Esophagus (tissue), 2 donors: ENCODE measurements at regions not wholly inside any gene's neighbourhood (a gene's known extent, or its start where the extent isn't known, plus 50 kb on each side); places are given as distances from the start of the nearest gene placed in this dataset.

ENCODE experiments used
- H3K27ac ChIP-seq, 2 donors: one replicate each; pipeline ENCODE4 v1.5.1; 2013; ENCODE audit warnings: low read depth in 2 of 2, mild to moderate bottlenecking in 2 of 2, inconsistent platforms in 1 of 2, low read length in 1 of 2, moderate library complexity in 1 of 2
- H3K27me3 ChIP-seq, 2 donors: one replicate each; pipeline ENCODE4 v1.6.1; 2013; ENCODE audit warnings: low read length in 2 of 2, control low read depth in 1 of 2, mild to moderate bottlenecking in 1 of 2; ENCODE audit not compliant: insufficient read depth in 2 of 2, control insufficient read depth in 1 of 2
- H3K36me3 ChIP-seq, 2 donors: one replicate each; pipeline ENCODE4 v1.6.1; 2013; ENCODE audit warnings: low read length in 1 of 2; ENCODE audit not compliant: control insufficient read depth in 2 of 2, insufficient read depth in 2 of 2
- H3K4me1 ChIP-seq, 2 donors: one replicate each; pipeline ENCODE4 v1.6.1; 2013; ENCODE audit warnings: low read length in 1 of 2; ENCODE audit not compliant: control insufficient read depth in 2 of 2, insufficient read depth in 2 of 2
- H3K4me3 ChIP-seq, 2 donors: one replicate each; pipeline ENCODE4 v1.5.1; 2013; ENCODE audit warnings: low read length in 2 of 2, mild to moderate bottlenecking in 2 of 2, low read depth in 1 of 2, moderate library complexity in 1 of 2
- H3K9me3 ChIP-seq, 2 donors: one replicate each; pipeline ENCODE4 v1.6.1; 2013; ENCODE audit warnings: mild to moderate bottlenecking in 2 of 2, low read depth in 1 of 2, low read length in 1 of 2, moderate library complexity in 1 of 2; ENCODE audit not compliant: control insufficient read depth in 2 of 2, insufficient read depth in 1 of 2
- WGBS, 2 donors: extraction: QIAGEN DNeasy Blood & Tissue Kit; methylation state at CpG; one replicate each; pipeline ENCODE4 v1.1.7; 2013; 5-methylcytosine and 5-hydroxymethylcytosine counted together
- donor health status: healthy with polysubstance abuse.
- donor health status: Bipolar disorder and iron deficiency.

DNA sequence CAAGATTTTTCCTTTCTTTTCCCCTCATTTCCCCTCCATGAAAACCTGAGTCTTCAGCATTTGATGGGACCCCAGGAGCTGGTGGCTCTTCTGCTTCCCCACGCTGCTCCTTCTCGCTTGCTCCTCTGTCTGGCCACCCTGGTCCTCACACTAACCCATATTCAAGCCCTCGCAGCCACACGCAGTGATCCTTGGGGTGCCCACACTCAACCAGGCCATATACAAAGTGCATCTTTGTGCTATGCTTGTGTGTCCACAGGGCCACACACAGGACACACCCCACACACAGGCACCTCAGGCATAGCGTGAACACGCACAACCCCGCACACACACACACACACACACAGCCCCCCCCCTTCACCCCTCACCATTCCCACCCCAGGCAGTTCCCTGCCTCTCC, 132.1 kb downstream of the URI1 start:
- no peaks in the 10 kb centered on the region for H3K27me3 ChIP-seq
- no peak overlapping the region for H3K4me3 ChIP-seq
- no peaks in the 10 kb centered on the region for H3K36me3 ChIP-seq
- peaks cover 4 to 17% of the 10 kb centered on the region in 2 donors for H3K4me1 ChIP-seq
- H3K9me3 ChIP-seq, result peaks cover 0 to 2% of the 10 kb centered on the region in 2 donors
- 94 to 95% methylated on average over 7 of the region's 7 CpGs for WGBS, 2 donors
- H3K27ac ChIP-seq, result no peak overlapping the region

GRCh38 chr19:30074741-30075715, 133.0 kb downstream of the URI1 start:
- Histone ChIP-seq H3K4me3 (no peak overlapping the region), H3K27me3 (no peaks in the 10 kb centered on the region), H3K4me1 (peaks cover 4 to 17% of the 10 kb centered on the region in 2 donors), H3K9me3 (peaks cover 0 to 2% of the 10 kb centered on the region in 2 donors), H3K36me3 (no peaks in the 10 kb centered on the region), H3K27ac (no peak overlapping the region)
- WGBS, 2 donors, result 69 to 76% methylated on average over 12 of the region's 12 CpGs

DNA sequence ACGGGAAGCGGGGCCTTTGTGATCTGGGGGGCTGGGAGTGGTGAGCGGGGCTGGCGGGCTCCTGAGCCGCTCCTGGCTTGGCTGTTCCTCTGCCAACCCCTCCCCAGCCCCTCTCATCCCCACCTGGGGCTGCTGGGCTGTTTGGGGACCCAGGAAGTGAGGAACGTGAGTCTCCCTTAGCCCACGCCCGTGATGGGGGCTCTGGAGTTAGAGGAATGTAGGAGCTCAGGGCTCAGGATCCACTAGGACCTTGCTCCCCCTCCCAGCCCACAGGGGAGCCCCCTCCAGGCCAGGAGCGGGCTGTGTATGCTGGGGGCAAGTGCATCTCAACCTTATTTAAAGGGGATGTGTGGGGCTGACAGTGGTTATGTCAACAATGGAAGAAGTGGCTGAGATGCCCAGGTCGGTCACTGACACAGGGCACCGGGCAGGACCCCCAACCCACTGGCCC, 134.1 kb downstream of the URI1 start:
- Histone ChIP-seq H3K27me3 (no peaks in the 10 kb centered on the region), H3K4me3 (no peak overlapping the region), H3K9me3 (peaks cover 0 to 2% of the 10 kb centered on the region in 2 donors), H3K27ac (no peak overlapping the region), H3K4me1 (peaks cover 4 to 16% of the 10 kb centered on the region in 2 donors), H3K36me3 (no peaks in the 10 kb centered on the region)
- 64 to 70% methylated on average over 11 of the region's 11 CpGs for WGBS, 2 donors

DNA sequence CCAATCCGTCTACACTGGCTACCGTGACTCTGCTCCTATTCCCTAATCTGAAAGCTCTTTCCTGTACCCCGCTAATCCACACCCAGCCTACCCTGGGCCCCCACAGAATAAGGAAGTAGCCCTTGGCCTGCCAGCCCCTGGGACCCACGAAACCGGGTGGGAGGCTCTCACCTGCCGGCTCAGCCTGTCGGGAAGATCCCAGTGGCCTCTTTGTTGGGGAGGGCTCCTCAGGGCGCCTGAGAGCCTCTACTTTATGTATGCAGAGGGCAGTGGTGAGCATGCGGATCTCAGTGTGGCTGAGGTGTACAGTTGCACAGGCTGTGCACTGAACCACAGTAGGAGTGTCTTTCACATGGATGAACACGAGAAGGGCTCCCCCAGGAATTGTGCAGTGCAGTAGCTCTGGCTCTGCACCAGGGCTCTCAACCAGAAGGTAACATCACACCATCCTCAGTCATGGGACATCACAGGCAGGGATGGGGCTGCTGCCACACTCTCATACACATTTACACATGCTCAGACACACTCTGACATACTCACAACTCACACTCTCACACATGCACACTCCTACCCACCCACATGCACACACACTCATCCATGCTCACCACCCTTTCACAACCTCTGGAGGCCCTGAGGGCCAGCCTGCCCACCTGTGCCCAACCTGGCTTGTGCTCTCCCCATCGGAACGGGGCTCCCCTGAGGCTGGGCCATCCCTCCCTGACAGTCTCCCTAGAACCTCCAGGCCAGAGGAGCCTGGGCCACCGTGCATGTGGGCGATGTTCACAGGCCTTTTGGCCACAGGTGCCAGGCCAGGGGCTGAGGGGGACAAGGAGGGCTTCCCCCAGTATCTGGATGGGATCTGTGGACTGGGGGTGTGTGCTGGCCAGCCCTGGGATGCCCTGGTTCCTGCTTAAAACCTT, 135.0 kb downstream of the URI1 start:
- Histone ChIP-seq H3K27me3 (no peaks in the 10 kb centered on the region), H3K9me3 (peaks cover 0 to 2% of the 10 kb centered on the region in 2 donors), H3K27ac (no peak overlapping the region), H3K36me3 (no peaks in the 10 kb centered on the region), H3K4me3 (no peak overlapping the region), H3K4me1 (peaks cover 4 to 13% of the 10 kb centered on the region in 2 donors)
- WGBS, 2 donors, result 75 to 78% methylated on average over 14 of the region's 14 CpGs

- 72 to 86% methylated on average over 10 of the region's 10 CpGs for WGBS, 2 donors
- H3K4me3 ChIP-seq, result no peak overlapping the region
- no peaks in the 10 kb centered on the region for H3K36me3 ChIP-seq
- H3K27me3 ChIP-seq, result no peaks in the 10 kb centered on the region
- peaks cover 0 to 2% of the 10 kb centered on the region in 2 donors for H3K9me3 ChIP-seq
- H3K4me1 ChIP-seq, result peaks cover 4 to 13% of the 10 kb centered on the region in 2 donors
- no peak overlapping the region for H3K27ac ChIP-seq
Measured at GRCh38 chr19:30077851-30078355, 135.9 kb downstream of the URI1 start.

- H3K4me3 ChIP-seq, result no peak overlapping the region
- WGBS, 2 donors, result 72 to 81% methylated on average over 5 of the region's 5 CpGs
- peaks cover 2 to 8% of the 10 kb centered on the region in 2 donors for H3K4me1 ChIP-seq
- H3K9me3 ChIP-seq, result peaks cover 0 to 2% of the 10 kb centered on the region in 2 donors
- no peaks in the 10 kb centered on the region for H3K36me3 ChIP-seq
- H3K27me3 ChIP-seq, result no peaks in the 10 kb centered on the region
- H3K27ac ChIP-seq, result no peak overlapping the region
Measured at GRCh38 chr19:30078381-30078910, 136.4 kb downstream of the URI1 start.

DNA sequence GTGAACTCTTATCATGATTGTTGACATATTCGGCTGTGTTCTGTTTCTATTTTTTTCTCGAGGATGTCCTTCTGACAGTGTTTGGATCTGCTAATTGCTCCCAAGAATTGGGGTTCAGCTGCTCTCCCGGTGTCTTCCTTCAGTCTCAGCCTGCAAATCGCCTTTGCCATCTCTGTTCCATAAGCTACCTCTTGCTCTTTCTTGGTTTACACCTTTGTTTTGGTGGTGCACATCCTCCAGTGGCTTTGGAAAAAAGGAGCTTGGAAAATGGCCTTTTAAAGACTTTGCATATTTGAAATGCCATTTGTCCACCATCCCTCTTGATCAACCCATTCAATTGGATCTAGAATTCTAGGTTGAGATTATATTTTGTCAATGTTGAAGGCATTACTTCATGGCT, 137.2 kb downstream of the URI1 start:
- no peak overlapping the region for H3K27ac ChIP-seq
- H3K27me3 ChIP-seq, result no peaks in the 10 kb centered on the region
- peaks cover 0 to 2% of the 10 kb centered on the region in 2 donors for H3K9me3 ChIP-seq
- H3K4me3 ChIP-seq, result no peak overlapping the region
- no peaks in the 10 kb centered on the region for H3K36me3 ChIP-seq
- WGBS, 2 donors, result 85 to 90% methylated on average over 4 of the region's 4 CpGs
- H3K4me1 ChIP-seq, result peaks cover 0 to 4% of the 10 kb centered on the region in 2 donors

DNA sequence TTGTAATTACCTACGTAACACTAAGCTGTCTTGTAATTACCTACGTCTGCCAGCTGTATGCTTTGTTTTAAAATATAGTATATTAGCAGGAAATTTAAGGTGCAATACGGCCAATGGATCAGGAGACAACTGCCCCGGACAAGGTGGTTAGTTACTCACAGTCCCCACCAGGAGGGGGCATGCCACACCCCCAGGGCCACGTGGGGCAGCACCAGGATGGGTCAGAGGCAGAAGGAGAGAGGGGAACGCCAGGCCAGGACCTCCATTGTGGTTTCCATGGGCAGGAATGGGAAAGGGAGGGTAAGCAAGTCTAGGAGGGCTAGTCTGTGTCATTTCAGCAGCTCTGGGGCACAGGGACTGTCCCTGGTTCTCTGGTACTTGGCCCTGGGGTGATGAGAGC, 140.1 kb downstream of the URI1 start:
- Histone ChIP-seq H3K27ac (no peak overlapping the region), H3K4me3 (no peak overlapping the region), H3K4me1 (no peaks in the 10 kb centered on the region), H3K9me3 (peaks cover 0 to 2% of the 10 kb centered on the region in 2 donors), H3K27me3 (no peaks in the 10 kb centered on the region), H3K36me3 (no peaks in the 10 kb centered on the region)
- WGBS, 2 donors, result 72 to 77% methylated on average over 6 of the region's 6 CpGs

- 63 to 85% methylated on average over 5 of the region's 5 CpGs for WGBS, 2 donors
- no peaks in the 10 kb centered on the region for H3K27me3 ChIP-seq
- H3K27ac ChIP-seq, result no peak overlapping the region
- no peaks in the 10 kb centered on the region for H3K36me3 ChIP-seq
- peaks cover 0 to 2% of the 10 kb centered on the region in 2 donors for H3K9me3 ChIP-seq
- no peak overlapping the region for H3K4me3 ChIP-seq
- no peaks in the 10 kb centered on the region for H3K4me1 ChIP-seq
Measured at GRCh38 chr19:30082611-30083010, 140.6 kb downstream of the URI1 start.
